GM10248 (cell line): ENCODE measurements at regions not wholly inside any gene's neighbourhood (a gene's known extent, or its start where the extent isn't known, plus 50 kb on each side); places are given as distances from the start of the nearest gene placed in this dataset.

Source experiments
- CTCF ChIA-PET: fragments of 300-600 bp; sonication (Branson Sonifier 250); formaldehyde crosslinking; extraction: SDS; loops from one replicate; lab custom pipeline; 2021; ENCODE audit warnings: antibody characterized with exemption; lab: Yijun Ruan, JAX
- POLR2A ChIA-PET: fragments of 350-650 bp; sonication (Branson Sonifier 250); formaldehyde crosslinking; extraction: SDS; loops from one replicate; lab custom pipeline; 2020; ENCODE audit warnings: antibody characterized with exemption; lab: Yijun Ruan, JAX
- DNase-seq: peaks from one replicate; pipeline ENCODE4 v3.0.0; 2012; ENCODE audit errors: extremely low spot score
- CTCF ChIP-seq: IDR thresholded peaks from 2 replicates; pipeline ENCODE4 v1.5.1; 2012; ENCODE audit warnings: mild to moderate bottlenecking, low read depth; ENCODE audit errors: extremely low read depth, missing control alignments, control extremely low read depth

- DNase-seq = no peak
- POLR2A ChIA-PET = no interaction called here
- TF ChIP-seq CTCF = no peak
- CTCF ChIA-PET = interaction anchor here (2.1 kb wide), 1 partner anchor 17 kb away, joined by 7 read pairs; no protein-coding TSS in a partner anchor
Observed at GRCh38 chr1:192010406-192010805, 147.9 kb upstream of the RGS18 start.

GRCh38 chr1:192011525-192011924 lies 146.7 kb upstream of the RGS18 start:
- ChIA-PET CTCF (no interaction called here), POLR2A (no interaction called here)
- no peak for DNase-seq
- TF ChIP-seq CTCF = no peak

- ChIA-PET POLR2A (no interaction called here), CTCF (no interaction called here)
- no peak for DNase-seq
- no peak for TF ChIP-seq CTCF
Observed at GRCh38 chr1:192022827-192023226, 135.4 kb upstream of the RGS18 start.

- ChIA-PET CTCF (no interaction called here), POLR2A (no interaction called here)
- DNase-seq = no peak
- TF ChIP-seq CTCF = no peak
Observed at GRCh38 chr1:192024881-192025280, 133.4 kb upstream of the RGS18 start.

GRCh38 chr1:192038567-192038966 lies 119.7 kb upstream of the RGS18 start:
- TF ChIP-seq CTCF = no peak
- CTCF ChIA-PET = no interaction called here
- POLR2A ChIA-PET = no interaction called here
- no peak for DNase-seq

- ChIA-PET CTCF (no interaction called here), POLR2A (no interaction called here)
- TF ChIP-seq CTCF = no peak
- DNase-seq = no peak
Observed at GRCh38 chr1:192045131-192045530, 113.1 kb upstream of the RGS18 start.

GRCh38 chr1:192053531-192053971 lies 104.7 kb upstream of the RGS18 start:
- no peak for TF ChIP-seq CTCF
- ChIA-PET POLR2A (no interaction called here), CTCF (interaction anchor here (0.9 kb wide), 1 partner anchor 16 kb away, joined by 3 read pairs; no protein-coding TSS in a partner anchor)
- DNase-seq = no peak
